Inflammatory macrophage (primary cell): ENCODE measurements at regions not wholly inside any gene's neighbourhood (a gene's known extent, or its start where the extent isn't known, plus 50 kb on each side); places are given as distances from the start of the nearest gene placed in this dataset.
A peak's percentile ranks its signal among the peaks of the same experiment; 100 is the strongest.

Experiments used
- DNase-seq, 2 donors: peaks; one replicate each; pipeline ENCODE4 v3.0.0-alpha.2; 2020 to 2022

- DNase-seq: no peak
These were observed 161.6 kb upstream of the IER5L start for GRCh38 chr9:129339539-129340157.

GRCh38 chr9:129338724-129339430, 160.8 kb upstream of the IER5L start:
- DNase-seq: peak; percentile 37 to 71

GRCh38 chr9:129337336-129338140, 159.5 kb upstream of the IER5L start:
- DNase-seq: no peak

DNA sequence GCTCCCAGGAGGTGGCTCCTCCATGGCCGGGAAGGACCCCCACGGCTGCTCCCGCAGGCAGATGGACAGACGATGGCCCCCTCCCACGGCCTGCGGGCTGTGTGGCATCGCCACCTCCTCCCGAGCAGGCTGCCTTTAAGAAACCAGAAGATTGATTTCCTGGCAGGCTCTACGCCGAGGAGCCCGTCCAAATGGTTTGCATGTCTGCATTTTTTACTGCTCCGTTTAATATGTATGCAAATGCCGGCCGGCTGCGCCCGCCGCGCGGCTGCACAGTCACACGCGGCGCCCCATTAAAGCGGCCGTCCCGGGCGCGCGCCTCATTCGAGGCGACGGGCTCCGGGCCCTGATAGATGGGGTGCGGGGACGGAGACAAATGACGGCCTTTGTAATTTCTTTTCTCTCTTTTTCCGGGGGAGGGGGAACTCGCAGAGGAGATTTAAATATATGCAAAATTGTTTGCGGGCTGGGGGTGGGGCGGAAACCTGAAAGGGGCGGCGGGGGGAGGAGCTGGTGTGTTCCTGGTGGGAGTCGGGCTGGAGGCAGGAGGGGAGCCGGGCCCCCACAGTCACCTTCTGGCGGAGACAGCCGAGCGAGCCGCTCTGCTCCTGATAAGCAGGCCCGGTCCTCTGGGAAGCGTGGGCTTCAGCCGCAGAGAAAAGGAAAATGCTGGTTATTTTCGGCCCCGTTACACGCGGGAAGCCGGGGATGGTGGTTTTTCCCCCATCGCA, 158.7 kb upstream of the IER5L start:
- DNase-seq: peak in 1 of 2 donors; percentile 35

DNA sequence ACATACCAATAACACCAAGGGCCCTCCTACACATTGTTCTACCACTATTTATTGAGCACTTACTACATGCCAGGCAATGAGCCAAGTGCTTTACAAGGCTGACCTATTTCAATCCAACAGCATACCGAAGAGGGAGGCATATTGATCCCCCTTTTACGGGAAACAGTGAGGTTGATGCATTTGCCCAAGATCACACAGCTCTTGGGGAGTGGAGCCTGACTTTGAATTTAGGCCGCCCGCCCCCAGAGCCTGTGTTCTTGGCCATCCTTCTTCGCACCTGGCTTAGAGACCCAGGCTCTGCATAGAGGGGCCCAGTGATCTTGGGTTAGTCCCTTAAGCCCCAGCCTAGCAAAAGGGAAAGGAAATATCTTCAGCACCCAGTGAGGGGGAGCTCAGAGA, 158.1 kb upstream of the IER5L start:
- no peak for DNase-seq

DNA sequence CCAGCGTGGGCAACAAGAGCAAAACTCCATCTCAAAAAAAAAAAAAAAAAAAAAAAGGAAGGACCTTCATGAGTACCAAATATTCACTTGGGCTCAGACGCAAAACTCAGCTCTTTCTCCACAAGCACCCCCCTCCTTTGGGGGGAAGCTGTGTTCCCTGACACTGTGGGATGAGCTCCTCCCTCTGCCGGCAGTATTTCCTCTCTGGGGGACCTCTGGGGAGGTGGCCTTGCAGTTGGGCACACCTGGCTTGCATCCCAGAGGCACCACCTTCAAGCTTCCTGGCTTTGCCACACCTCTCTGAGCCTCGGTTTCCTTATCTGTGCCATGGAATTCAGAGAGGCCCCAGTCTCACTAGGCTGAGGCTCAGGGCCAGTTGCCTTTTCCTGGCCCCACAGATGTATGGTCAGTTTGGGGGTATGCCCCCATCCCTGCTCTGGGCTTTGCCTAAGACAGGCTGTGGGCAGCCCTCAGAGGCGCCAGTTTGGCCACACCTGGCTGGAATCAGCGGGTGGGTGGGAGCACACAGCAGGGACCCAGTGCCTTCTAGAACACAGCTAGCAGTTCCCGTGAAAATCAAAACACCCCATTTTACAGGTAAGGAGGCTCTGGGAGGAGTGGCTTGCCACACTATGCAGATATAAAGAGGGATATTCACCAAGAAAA, 157.5 kb upstream of the IER5L start:
- DNase-seq: peak; percentile 83 to 87

- DNase-seq: peak; percentile 97 to 98
These were observed 156.3 kb upstream of the IER5L start for GRCh38 chr9:129334105-129334935.

DNA sequence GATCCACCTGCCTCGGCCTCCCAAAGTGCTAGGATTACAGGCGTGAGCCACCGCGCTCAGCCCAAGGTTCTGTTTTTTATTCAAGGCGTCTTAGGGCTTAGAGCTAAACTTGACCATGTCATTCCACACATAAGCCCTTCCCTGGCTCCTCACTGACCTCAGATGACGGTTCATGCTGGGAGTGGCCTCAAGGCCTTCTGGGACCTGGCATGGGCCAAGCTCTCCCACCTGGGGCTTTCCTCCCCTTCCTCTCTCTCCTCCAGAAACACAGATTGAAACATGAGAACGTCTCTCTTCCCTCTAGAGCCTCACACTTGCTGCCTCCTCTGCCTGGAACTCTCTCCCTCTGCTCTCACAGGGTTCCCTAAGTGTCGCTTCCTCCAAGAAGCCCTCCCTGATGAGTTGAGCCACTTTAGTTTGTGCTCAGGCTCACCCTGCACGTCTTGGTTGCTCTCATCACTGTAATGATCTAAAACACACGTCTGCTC, 155.6 kb upstream of the IER5L start:
- no peak for DNase-seq

GRCh38 chr9:129332581-129332980, 154.5 kb upstream of the IER5L start:
- DNase-seq: no peak

GRCh38 chr9:129331772-129332500, 153.9 kb upstream of the IER5L start:
- DNase-seq: no peak

GRCh38 chr9:129331493-129331765, 153.4 kb upstream of the IER5L start:
- DNase-seq: no peak

DNA sequence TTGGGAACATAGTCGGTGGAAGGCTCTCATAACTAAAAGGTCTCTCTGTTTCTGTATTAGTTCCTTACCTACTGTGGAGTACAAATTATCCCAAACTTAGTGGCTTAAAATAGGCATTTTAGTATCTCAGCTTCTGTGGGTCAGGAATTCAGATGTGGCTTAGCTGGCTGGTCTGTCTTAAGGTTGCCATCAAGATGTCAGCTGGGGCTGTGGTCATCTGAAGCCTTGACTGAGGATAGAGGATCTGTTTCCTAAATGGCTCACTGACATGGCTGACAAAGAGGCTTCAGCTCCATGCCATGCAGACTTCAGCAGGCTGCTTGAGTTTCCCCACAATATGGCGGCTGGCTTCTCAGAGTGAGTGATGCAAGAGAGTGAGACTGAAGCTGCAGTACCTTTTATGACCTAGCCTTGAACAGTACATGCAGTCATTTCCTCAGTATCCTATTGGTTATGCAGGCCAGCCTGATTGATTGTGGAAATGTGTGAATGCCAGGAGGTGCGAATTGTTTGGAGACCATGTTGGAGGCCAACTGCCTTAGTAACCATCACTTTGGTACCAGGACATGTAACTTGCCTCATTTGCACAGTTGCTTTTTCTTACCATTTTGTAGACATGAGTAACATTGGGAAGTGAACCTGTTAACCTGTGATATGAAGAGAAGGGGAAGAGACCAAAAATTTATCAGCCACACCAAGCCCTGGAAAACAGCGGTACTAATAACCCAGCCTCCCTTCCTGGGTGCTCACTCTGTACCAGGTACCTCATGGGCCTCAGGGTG, 152.8 kb upstream of the IER5L start:
- DNase-seq: peak in 1 of 2 donors; percentile 27

GRCh38 chr9:129328355-129329042, 150.4 kb upstream of the IER5L start:
- DNase-seq: peak in 1 of 2 donors; percentile 42

- DNase-seq: peak; percentile 53 to 71
These were observed 149.7 kb upstream of the IER5L start for GRCh38 chr9:129327552-129328328.

- no peak for DNase-seq
These were observed 148.3 kb upstream of the IER5L start for GRCh38 chr9:129326061-129327005.

DNA sequence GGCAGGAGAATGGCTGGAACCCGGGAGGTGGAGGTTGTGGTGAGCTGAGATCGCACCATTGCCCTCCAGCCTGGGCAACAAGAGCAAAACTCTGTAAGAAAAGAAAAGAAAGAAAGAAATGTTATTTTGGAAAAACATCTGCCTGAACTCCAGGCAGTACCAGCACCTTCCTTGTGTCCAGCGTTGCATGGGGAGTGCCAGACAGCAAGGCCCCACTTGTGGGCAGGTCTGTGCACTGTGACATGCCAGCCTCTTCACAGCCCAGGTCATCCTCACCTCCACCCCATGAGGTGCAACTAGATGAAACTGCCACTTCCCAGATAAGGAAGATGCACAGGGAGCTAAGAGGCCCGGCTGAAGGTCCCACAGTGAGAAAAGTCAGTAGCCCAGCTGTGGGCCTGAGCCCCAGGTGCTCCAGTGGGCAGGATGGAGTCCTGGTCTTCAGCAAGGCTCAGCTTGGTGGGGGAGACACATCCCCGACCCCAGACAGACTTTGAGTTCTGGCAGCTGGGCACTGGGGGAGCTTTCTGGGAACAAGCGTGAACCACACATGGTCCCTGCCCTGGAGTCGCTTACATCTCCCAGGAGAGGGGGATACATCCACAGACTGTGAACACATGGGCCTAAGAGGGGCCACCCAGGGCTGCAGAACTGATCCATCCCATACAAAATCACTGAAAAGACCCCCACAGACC, 146.9 kb upstream of the IER5L start:
- DNase-seq: no peak
